ENCODE measurements at regions not wholly inside any gene's neighbourhood (a gene's known extent, or its start where the extent isn't known, plus 50 kb on each side); places are given as distances from the start of the nearest gene placed in this dataset.
A peak's percentile ranks its signal among the peaks of the same experiment; 100 is the strongest.

- TF ChIP-seq CTCF (conservative IDR thresholded peaks at IDR 0.05): no peak
- H3K27ac ChIP-seq: no peak overlapping the region
Observed at GRCh38 chr5:125052584-125052983, 306.1 kb upstream of the ZNF608 start.

GRCh38 chr5:125053179-125053578, 306.7 kb upstream of the ZNF608 start:
- no peak overlapping the region for H3K27ac ChIP-seq
- no peak for TF ChIP-seq CTCF (conservative IDR thresholded peaks at IDR 0.05)

DNA sequence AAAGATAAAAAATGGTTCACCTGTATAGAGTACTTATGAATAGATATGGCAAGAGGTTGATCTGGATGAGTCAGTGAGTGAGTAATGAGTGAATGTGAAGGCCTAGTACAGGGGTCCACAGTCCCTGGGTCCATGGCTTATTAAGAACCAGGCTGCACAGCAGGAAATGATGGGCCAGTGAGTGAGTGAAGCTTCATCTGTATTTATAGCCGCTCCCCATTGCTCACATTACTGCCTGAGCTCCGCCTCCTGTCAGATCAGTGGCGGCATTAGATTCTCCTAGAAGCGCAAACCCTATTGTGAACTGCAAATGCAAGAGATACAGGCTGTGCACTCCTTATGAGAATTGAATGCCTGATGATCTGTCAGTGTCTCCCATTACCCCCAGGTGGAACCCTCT, 307.7 kb upstream of the ZNF608 start:
- TF ChIP-seq CTCF (conservative IDR thresholded peaks at IDR 0.05): no peak
- H3K27ac ChIP-seq: no peak overlapping the region

GRCh38 chr5:125056671-125057485, 310.4 kb upstream of the ZNF608 start:
- H3K27ac ChIP-seq: no peak overlapping the region
- no peak for TF ChIP-seq CTCF (conservative IDR thresholded peaks at IDR 0.05)

DNA sequence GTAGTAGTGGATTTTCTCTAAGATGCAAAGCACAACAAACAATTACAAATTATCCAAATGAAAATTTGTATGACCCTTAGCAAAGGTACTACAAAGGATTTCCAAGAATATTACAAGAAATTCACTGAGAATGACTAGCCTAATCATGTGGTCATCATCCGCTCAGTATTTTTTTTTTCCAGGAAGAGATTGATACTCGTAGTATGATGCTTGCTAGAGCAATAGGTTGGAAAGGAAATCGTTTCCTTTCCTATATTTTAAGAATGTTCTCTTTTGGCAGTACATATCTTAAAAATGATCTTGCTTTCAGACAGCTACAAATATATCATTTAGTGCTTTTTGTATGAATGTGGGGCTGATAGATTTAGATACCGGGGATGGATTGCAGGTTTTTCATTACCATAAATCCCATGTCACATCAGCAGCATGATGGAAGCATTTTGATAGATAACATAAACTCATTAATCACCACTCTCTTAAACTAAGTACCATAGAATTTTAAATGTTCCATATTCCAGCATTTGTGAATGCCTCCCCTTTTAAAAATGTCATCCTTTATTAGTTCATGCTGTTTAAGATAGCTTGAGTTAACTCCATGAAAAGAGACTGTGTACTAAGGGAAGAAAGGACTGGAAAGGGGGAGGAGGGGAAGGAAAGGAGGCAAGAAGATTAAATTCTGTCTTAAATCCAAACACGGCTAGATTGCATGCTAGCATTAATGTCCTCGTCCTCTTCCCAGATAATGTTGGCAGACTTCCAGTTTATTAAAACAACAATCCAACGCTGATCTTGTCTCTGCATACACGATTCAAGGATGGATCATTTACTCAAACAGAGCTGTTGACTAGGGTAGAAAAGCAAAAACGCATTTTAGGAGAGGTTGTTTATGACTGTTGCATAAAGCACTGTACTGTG, 311.7 kb upstream of the ZNF608 start:
- TF ChIP-seq CTCF (conservative IDR thresholded peaks at IDR 0.05): no peak
- peak overlapping the region; percentile 50 for H3K27ac ChIP-seq

DNA sequence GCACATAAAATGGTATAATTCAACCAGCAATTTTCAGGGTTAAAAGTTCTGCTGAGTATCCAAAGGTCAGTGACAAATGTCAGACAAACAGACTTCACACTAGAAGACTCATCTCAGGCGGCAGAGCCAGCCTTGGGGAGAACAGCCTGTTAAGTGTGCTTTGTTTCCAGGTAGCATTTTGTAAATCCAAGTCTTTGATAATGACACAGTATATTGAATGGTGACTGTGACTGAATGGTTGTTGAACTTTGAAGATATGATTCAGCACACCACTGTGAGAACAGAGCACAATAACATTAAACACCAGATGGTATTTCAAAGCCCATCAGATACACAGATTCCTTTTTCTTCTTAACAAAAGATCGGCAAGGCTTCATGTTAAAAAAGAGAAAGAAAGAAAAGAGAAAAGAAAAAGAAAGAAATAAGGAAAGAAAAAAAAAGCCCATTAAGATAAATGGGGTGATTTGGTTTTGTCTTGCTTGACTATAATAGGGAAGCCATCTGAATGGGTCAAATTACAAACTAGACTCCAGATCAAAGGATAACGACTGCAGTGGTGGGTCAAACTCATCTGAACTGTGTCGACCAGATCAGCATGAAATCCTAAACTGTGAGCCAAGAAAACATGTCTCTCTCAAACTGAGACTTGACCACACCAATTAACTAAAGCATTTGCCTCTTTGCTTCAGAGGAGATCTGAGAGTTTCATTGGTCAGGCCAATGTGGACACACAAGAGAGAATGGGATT, 313.0 kb upstream of the ZNF608 start:
- H3K27ac ChIP-seq: peak overlapping the region; percentile 50

More for the DNA sequence above, 313.0 kb upstream of the ZNF608 start:
- TF ChIP-seq CTCF (conservative IDR thresholded peaks at IDR 0.05): no peak

Measured in VCaP (cell line).